A549 (cell line): ENCODE measurements at regions not wholly inside any gene's neighbourhood (a gene's known extent, or its start where the extent isn't known, plus 50 kb on each side); places are given as distances from the start of the nearest gene placed in this dataset.

ENCODE experiments used
- PBX3 ChIP-seq: IDR thresholded peaks from 2 replicates; pipeline ENCODE4 v1.6.1; 2012
- POLR2A ChIP-seq: IDR thresholded peaks from 2 replicates; pipeline ENCODE4 v1.6.1; 2012; ENCODE audit warnings: mild to moderate bottlenecking, low read length
- TF ChIP-seq, protein P1 (sequence below): fragments of >200 bp; sonication (Bioruptor Twin); formaldehyde crosslinking; IDR thresholded peaks from 3 replicates; pipeline ENCODE4 v1.5.1; 2016

DNA sequence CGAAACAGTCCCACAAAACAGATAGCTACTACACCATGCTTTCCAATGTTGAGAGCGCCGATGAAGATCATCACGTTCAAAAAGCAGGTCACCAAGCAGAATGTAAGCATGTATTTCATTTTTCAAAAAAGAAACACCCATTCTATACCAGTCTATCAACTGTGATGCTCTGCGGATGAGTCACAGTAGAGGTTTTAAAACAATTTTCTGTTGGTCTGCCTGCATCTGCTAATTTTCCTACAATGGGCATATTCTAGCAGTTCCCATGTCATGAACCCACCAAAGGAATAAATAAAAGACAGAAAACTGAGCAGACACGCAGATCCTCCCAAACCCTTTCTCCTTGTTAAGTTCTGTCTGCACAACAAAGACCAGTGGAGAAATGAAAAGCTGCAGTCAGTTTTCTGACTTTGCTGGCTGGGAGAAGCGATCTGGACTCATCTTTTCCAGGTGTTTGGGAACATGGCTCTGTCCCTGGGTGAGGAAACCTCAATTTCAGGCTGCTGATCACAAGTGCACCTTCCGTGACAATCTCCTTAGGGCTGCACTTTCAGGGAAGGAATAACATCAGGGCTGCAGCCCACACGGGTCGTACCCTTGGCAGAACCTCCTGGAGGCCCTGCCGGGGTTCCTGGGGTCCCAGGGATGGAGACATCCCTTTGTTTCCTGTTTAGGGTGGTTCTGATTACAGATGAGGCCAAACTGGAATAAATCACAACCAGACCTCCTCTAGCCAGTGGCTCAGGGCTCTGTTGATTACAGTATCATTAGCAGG, 200.1 kb downstream of the BMP7 start:
- TF ChIP-seq POLR2A (no peak), PBX3 (no peak)
- TF ChIP-seq, protein P1, sequence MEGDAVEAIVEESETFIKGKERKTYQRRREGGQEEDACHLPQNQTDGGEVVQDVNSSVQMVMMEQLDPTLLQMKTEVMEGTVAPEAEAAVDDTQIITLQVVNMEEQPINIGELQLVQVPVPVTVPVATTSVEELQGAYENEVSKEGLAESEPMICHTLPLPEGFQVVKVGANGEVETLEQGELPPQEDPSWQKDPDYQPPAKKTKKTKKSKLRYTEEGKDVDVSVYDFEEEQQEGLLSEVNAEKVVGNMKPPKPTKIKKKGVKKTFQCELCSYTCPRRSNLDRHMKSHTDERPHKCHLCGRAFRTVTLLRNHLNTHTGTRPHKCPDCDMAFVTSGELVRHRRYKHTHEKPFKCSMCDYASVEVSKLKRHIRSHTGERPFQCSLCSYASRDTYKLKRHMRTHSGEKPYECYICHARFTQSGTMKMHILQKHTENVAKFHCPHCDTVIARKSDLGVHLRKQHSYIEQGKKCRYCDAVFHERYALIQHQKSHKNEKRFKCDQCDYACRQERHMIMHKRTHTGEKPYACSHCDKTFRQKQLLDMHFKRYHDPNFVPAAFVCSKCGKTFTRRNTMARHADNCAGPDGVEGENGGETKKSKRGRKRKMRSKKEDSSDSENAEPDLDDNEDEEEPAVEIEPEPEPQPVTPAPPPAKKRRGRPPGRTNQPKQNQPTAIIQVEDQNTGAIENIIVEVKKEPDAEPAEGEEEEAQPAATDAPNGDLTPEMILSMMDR, result no peak
